ENCODE measurements at regions not wholly inside any gene's neighbourhood (a gene's known extent, or its start where the extent isn't known, plus 50 kb on each side); places are given as distances from the start of the nearest gene placed in this dataset.

- Histone ChIP-seq H3K9ac (ENCODE audit: low read length) (no peak overlapping the region), H3K9me2 (ENCODE audit: insufficient read depth, low read length) (no peaks in the 10 kb centered on the region), H3K79me2 (replicated peaks; ENCODE audit: insufficient read depth, low read length) (peaks cover 12% of the 10 kb centered on the region), H4K20me1 (ENCODE audit: insufficient read depth) (no peaks in the 10 kb centered on the region), H3F3A (ENCODE audit: insufficient read depth, low read length, poor library complexity, severe bottlenecking) (no peaks in the 10 kb centered on the region), H2AFZ (ENCODE audit: low read depth, low read length) (no peak overlapping the region), H3K27me3 (ENCODE audit: insufficient read depth, low read depth, low read length) (no peaks in the 10 kb centered on the region), H3K27ac (ENCODE audit: low read length) (no peak overlapping the region), H3K4me2 (ENCODE audit: low read length) (no peak overlapping the region), H3K9me3 (ENCODE audit: low read length) (no peaks in the 10 kb centered on the region), H3K4me3 (ENCODE audit: low read length) (no peak overlapping the region), H3K36me3 (ENCODE audit: insufficient read depth, low read length) (no peaks in the 10 kb centered on the region)
- TF ChIP-seq EZH2 (IDR thresholded peaks at IDR 0.05; ENCODE audit: borderline replicate concordance, insufficient read depth, low read length, poor library complexity, severe bottlenecking) (no peak), SMC3 (conservative IDR thresholded peaks at IDR 0.05; ENCODE audit: poor library complexity) (no peak), TAF1 (IDR thresholded peaks at IDR 0.05; ENCODE audit: low read depth) (no peak), MXI1 (conservative IDR thresholded peaks at IDR 0.05; ENCODE audit: poor library complexity, severe bottlenecking) (no peak), RAD21 (conservative IDR thresholded peaks at IDR 0.05) (no peak), POLR2AphosphoS5 (IDR thresholded peaks at IDR 0.05) (no peak), CTCF (IDR thresholded peaks at IDR 0.05; ENCODE audit: poor library complexity, severe bottlenecking) (no peak), REST (IDR thresholded peaks at IDR 0.05; ENCODE audit: borderline replicate concordance) (no peak), EP300 (conservative IDR thresholded peaks at IDR 0.05; ENCODE audit: poor library complexity, severe bottlenecking) (no peak)
Observed at GRCh38 chr2:134141598-134142340, 112.1 kb upstream of the MGAT5 start.

- no peaks in the 10 kb centered on the region for H3F3A ChIP-seq (ENCODE audit: insufficient read depth, low read length, poor library complexity, severe bottlenecking)
- no peak overlapping the region for H2AFZ ChIP-seq (ENCODE audit: low read depth, low read length)
- no peaks in the 10 kb centered on the region for H3K27me3 ChIP-seq (ENCODE audit: insufficient read depth, low read depth, low read length)
- H3K4me2 ChIP-seq (ENCODE audit: low read length), result no peak overlapping the region
- H3K27ac ChIP-seq (ENCODE audit: low read length), result no peak overlapping the region
- no peaks in the 10 kb centered on the region for H3K36me3 ChIP-seq (ENCODE audit: insufficient read depth, low read length)
- H3K4me3 ChIP-seq (ENCODE audit: low read length), result no peak overlapping the region
- H4K20me1 ChIP-seq (ENCODE audit: insufficient read depth), result no peaks in the 10 kb centered on the region
- no peaks in the 10 kb centered on the region for H3K9me3 ChIP-seq (ENCODE audit: low read length)
- H3K9me2 ChIP-seq (ENCODE audit: insufficient read depth, low read length), result no peaks in the 10 kb centered on the region
- no peak overlapping the region for H3K9ac ChIP-seq (ENCODE audit: low read length)
- TF ChIP-seq RAD21 (conservative IDR thresholded peaks at IDR 0.05) (no peak), EP300 (conservative IDR thresholded peaks at IDR 0.05; ENCODE audit: poor library complexity, severe bottlenecking) (no peak), POLR2AphosphoS5 (IDR thresholded peaks at IDR 0.05) (no peak), EZH2 (IDR thresholded peaks at IDR 0.05; ENCODE audit: borderline replicate concordance, insufficient read depth, low read length, poor library complexity, severe bottlenecking) (no peak), MXI1 (conservative IDR thresholded peaks at IDR 0.05; ENCODE audit: poor library complexity, severe bottlenecking) (no peak), TAF1 (IDR thresholded peaks at IDR 0.05; ENCODE audit: low read depth) (no peak), SMC3 (conservative IDR thresholded peaks at IDR 0.05; ENCODE audit: poor library complexity) (no peak), REST (IDR thresholded peaks at IDR 0.05; ENCODE audit: borderline replicate concordance) (no peak), CTCF (IDR thresholded peaks at IDR 0.05; ENCODE audit: poor library complexity, severe bottlenecking) (no peak)
- peaks cover 12% of the 10 kb centered on the region for H3K79me2 ChIP-seq (replicated peaks; ENCODE audit: insufficient read depth, low read length)
Observed at GRCh38 chr2:134142341-134142738, 111.5 kb upstream of the MGAT5 start.
